H1 (cell line): ENCODE measurements at regions not wholly inside any gene's neighbourhood (a gene's known extent, or its start where the extent isn't known, plus 50 kb on each side); places are given as distances from the start of the nearest gene placed in this dataset.

Experiments used
- BCL11A ChIP-seq, 2 experiments: IDR thresholded peaks; one replicate each; pipeline ENCODE4 v1.6.1; 2011; ENCODE audit warnings: low read depth in 2 of 2, low read length in 2 of 2, mild to moderate bottlenecking in 2 of 2
- CHD7 ChIP-seq: fragments of 300-600 bp; sonication (generic); IDR thresholded peaks from 2 replicates; pipeline ENCODE4 v1.7.1; 2012; ENCODE audit warnings: low read length, moderate library complexity, mild to moderate bottlenecking, inconsistent platforms; ENCODE audit not compliant: insufficient replicate concordance
- RNF2 ChIP-seq: fragments of 200-900, 300-1000 bp; sonication (generic); IDR thresholded peaks from 2 replicates; pipeline ENCODE4 v1.7.1; 2016; ENCODE audit warnings: borderline replicate concordance, low read depth, mild to moderate bottlenecking, antibody characterized with exemption, low read length; ENCODE audit not compliant: poor library complexity, severe bottlenecking; ENCODE audit errors: missing control alignments

- TF ChIP-seq CHD7 (no peak), RNF2 (no peak), BCL11A (IDR thresholded peaks at IDR 0.05; ENCODE audit: low read depth in 2 of 2, low read length in 2 of 2) (no peak)
Observed at GRCh38 chr9:86531273-86531970, 177.2 kb upstream of the TUT7 start (continued).
